NAMALWA (cell line): ENCODE measurements at regions not wholly inside any gene's neighbourhood (a gene's known extent, or its start where the extent isn't known, plus 50 kb on each side); places are given as distances from the start of the nearest gene placed in this dataset.

ENCODE experiments used
- DNase-seq: peaks from one replicate; pipeline ENCODE4 v3.0.0-alpha.2; 2015; ENCODE audit warnings: low spot score

- DNase-seq = no peak
Measured at GRCh38 chr3:159169828-159170227, 368.0 kb downstream of the MFSD1 start.

GRCh38 chr3:159170436-159171003 is 368.7 kb downstream of the MFSD1 start:
- no peak for DNase-seq

- DNase-seq = no peak
Measured at GRCh38 chr3:159171333-159171732, 369.5 kb downstream of the MFSD1 start.

GRCh38 chr3:159172473-159172872 is 370.6 kb downstream of the MFSD1 start:
- no peak for DNase-seq

- DNase-seq = no peak
Measured at GRCh38 chr3:159174715-159175692, 373.1 kb downstream of the MFSD1 start.

- no peak for DNase-seq
Measured at GRCh38 chr3:159178209-159178897, 376.5 kb downstream of the MFSD1 start.

- no peak for DNase-seq
Measured at GRCh38 chr3:159182961-159183360, 381.1 kb downstream of the MFSD1 start.

GRCh38 chr3:159185443-159186050 is 383.7 kb downstream of the MFSD1 start:
- DNase-seq = no peak

GRCh38 chr3:159186581-159186980 is 384.7 kb downstream of the MFSD1 start:
- no peak for DNase-seq

GRCh38 chr3:159187232-159187631 is 385.4 kb downstream of the MFSD1 start:
- no peak for DNase-seq

GRCh38 chr3:159187706-159188105 is 385.9 kb downstream of the MFSD1 start:
- DNase-seq = peak; percentile 15

- DNase-seq = no peak
Measured at GRCh38 chr3:159189994-159190669, 388.3 kb downstream of the MFSD1 start.

- no peak for DNase-seq
Measured at GRCh38 chr3:159191447-159191846, 389.6 kb downstream of the MFSD1 start.

- no peak for DNase-seq
Measured at GRCh38 chr3:159196359-159196758, 394.5 kb downstream of the MFSD1 start.

- DNase-seq = no peak
Measured at GRCh38 chr3:159200176-159200575, 398.3 kb downstream of the MFSD1 start.

- DNase-seq = no peak
Measured at GRCh38 chr3:159208050-159208449, 406.2 kb downstream of the MFSD1 start.

GRCh38 chr3:159209459-159209858 is 407.6 kb downstream of the MFSD1 start:
- no peak for DNase-seq

- no peak for DNase-seq
Measured at GRCh38 chr3:159210336-159210735, 408.5 kb downstream of the MFSD1 start.

GRCh38 chr3:159216311-159216710 is 414.5 kb downstream of the MFSD1 start:
- no peak for DNase-seq

- no peak for DNase-seq
Measured at GRCh38 chr3:159219231-159219630, 417.4 kb downstream of the MFSD1 start.

- no peak for DNase-seq
Measured at GRCh38 chr3:159221335-159221734, 419.5 kb downstream of the MFSD1 start.
